ENCODE measurements at regions not wholly inside any gene's neighbourhood (a gene's known extent, or its start where the extent isn't known, plus 50 kb on each side); places are given as distances from the start of the nearest gene placed in this dataset.

DNA sequence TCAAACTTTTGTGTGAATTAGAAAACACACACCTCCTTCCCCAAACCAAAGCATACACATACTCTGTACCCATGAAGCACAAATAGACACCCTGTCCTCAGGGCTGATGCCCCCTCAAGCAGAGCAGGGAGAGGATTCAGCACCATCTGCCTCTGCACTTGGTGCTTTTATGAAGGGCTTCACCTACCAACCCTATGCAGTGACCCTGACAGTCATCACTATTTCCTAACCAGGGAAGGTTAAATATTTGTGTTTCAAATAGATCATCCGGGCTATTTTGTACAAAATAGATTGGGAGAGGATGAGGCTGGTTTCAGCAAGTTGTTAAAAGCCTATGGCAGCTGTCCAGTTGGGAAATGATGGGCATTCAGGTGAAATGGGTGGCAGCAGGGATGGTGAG, 396.2 kb downstream of the ZSWIM6 start:
- no peak for TF ChIP-seq POLR2AphosphoS5 (IDR thresholded peaks at IDR 0.05; ENCODE audit: low read depth, low read length)
- no peak for TF ChIP-seq CTCF (IDR thresholded peaks at IDR 0.05)
- no peak for TF ChIP-seq EP300 (IDR thresholded peaks at IDR 0.05; ENCODE audit: borderline replicate concordance in 1 of 2, low read depth in 1 of 2, low read length in 1 of 2)
- TF ChIP-seq TCF12 (IDR thresholded peaks at IDR 0.05) = no peak
- TF ChIP-seq USF2 (IDR thresholded peaks at IDR 0.05; ENCODE audit: borderline replicate concordance, low read depth, low read length) = no peak
- no peak for TF ChIP-seq ELF1 (IDR thresholded peaks at IDR 0.05)
- TF ChIP-seq SMC3 (IDR thresholded peaks at IDR 0.05; ENCODE audit: low read depth, low read length) = no peak
